H1 (cell line): ENCODE measurements at regions not wholly inside any gene's neighbourhood (a gene's known extent, or its start where the extent isn't known, plus 50 kb on each side); places are given as distances from the start of the nearest gene placed in this dataset.

ENCODE experiments used
- CTCF ChIA-PET: fragments of 300-600 bp; sonication (Branson Sonifier 250); formaldehyde crosslinking; loops from one replicate; lab custom pipeline; 2021; ENCODE audit not compliant: partially characterized antibody; lab: Charles Lee
- POLR2A ChIA-PET: fragments of 300-600 bp; sonication (Branson Sonifier 250); formaldehyde crosslinking; loops from one replicate; lab custom pipeline; 2021; ENCODE audit warnings: inconsistent platforms; ENCODE audit not compliant: partially characterized antibody; lab: Charles Lee
- DNase-seq, 2 experiments: peaks; one replicate each; pipeline versions ENCODE4 v3.0.0 to v3.0.0-alpha.2; 2010 to 2022; ENCODE audit warnings: low spot score in 2 of 2, low read depth in 1 of 2, mixed read lengths in 1 of 2
- FAIRE-seq: peaks from 2 replicates; lab custom pipeline; 2011; peaks lifted over from hg19 to GRCh38; lab: Jason Lieb, UNC
- H2AFZ ChIP-seq: 2 replicates; pipeline ENCODE4 v1.8.1; 2012; ENCODE audit warnings: low read length, inconsistent platforms
- H2AK5ac ChIP-seq: 2 replicates; pipeline ENCODE4 v1.6.1; 2013; ENCODE audit warnings: low read depth, low read length
- H2BK120ac ChIP-seq: replicated peaks from 2 replicates; pipeline ENCODE3; 2013; ENCODE audit warnings: low read depth, low read length, inconsistent platforms
- H2BK12ac ChIP-seq: 2 replicates; pipeline ENCODE4 v1.6.1; 2013; ENCODE audit warnings: low read depth, low read length
- H2BK15ac ChIP-seq: 2 replicates; pipeline ENCODE4 v1.6.1; 2013; ENCODE audit warnings: low read length
- H2BK20ac ChIP-seq: 2 replicates; pipeline ENCODE4 v1.6.1; 2013; ENCODE audit warnings: low read length
- H2BK5ac ChIP-seq: 2 replicates; pipeline ENCODE4 v1.6.1; 2013; ENCODE audit warnings: low read depth, low read length
- H3K14ac ChIP-seq: 2 replicates; pipeline ENCODE4 v1.6.1; 2013; ENCODE audit warnings: inconsistent platforms; ENCODE audit not compliant: insufficient read length
- H3K18ac ChIP-seq: 2 replicates; pipeline ENCODE4 v1.6.1; 2013; ENCODE audit warnings: low read length; ENCODE audit errors: extremely low read depth
- H3K23ac ChIP-seq: 2 replicates; pipeline ENCODE4 v1.6.1; 2013; ENCODE audit warnings: inconsistent platforms; ENCODE audit not compliant: insufficient read length
- H3K23me2 ChIP-seq: 2 replicates; pipeline ENCODE4 v1.6.1; 2013; ENCODE audit warnings: low read depth, low read length
- H3K27ac ChIP-seq: 2 replicates; pipeline ENCODE4 v1.6.1; 2011; ENCODE audit warnings: low read depth, low read length, inconsistent platforms
- H3K27me3 ChIP-seq, 4 experiments: replicated peaks in 1 of 4; 1 replicate in 1 of 4; 2 replicates in 3 of 4; pipeline versions ENCODE4 v1.6.1 to v1.8.1; 2011 to 2013; ENCODE audit warnings: low read length in 3 of 4, mild to moderate bottlenecking in 3 of 4, inconsistent platforms in 2 of 4, mixed read lengths in 2 of 4, moderate library complexity in 1 of 4; ENCODE audit not compliant: control insufficient read depth in 3 of 4, insufficient read depth in 3 of 4; ENCODE audit errors: extremely low read depth in 1 of 4
- H3K36me3 ChIP-seq, 4 experiments: 2 replicates each; pipeline versions ENCODE4 v1.6.1 to v1.8.1; 2011 to 2013; ENCODE audit warnings: mild to moderate bottlenecking in 4 of 4, low read length in 3 of 4, moderate library complexity in 2 of 4, control low read depth in 1 of 4, inconsistent platforms in 1 of 4; ENCODE audit not compliant: insufficient read depth in 4 of 4, control insufficient read depth in 2 of 4
- H3K4ac ChIP-seq: replicated peaks from 2 replicates; pipeline ENCODE3; 2013; ENCODE audit warnings: low read length, low read depth, mixed read lengths, inconsistent platforms; ENCODE audit not compliant: insufficient read length
- H3K4me1 ChIP-seq, 4 experiments: replicated peaks in 1 of 4; 1 replicate in 1 of 4; 2 replicates in 3 of 4; pipeline versions ENCODE4 v1.6.1 to v1.8.1; 2011 to 2013; ENCODE audit warnings: low read length in 3 of 4, inconsistent platforms in 2 of 4, mixed read lengths in 1 of 4; ENCODE audit not compliant: insufficient read depth in 4 of 4, control insufficient read depth in 3 of 4
- H3K4me2 ChIP-seq, 2 experiments: 2 replicates each; pipeline versions ENCODE4 v1.6.1 to v1.8.1; 2011 to 2013; ENCODE audit warnings: low read depth in 2 of 2, low read length in 2 of 2, control low read depth in 1 of 2, inconsistent platforms in 1 of 2, mild to moderate bottlenecking in 1 of 2; ENCODE audit not compliant: insufficient read depth in 1 of 2
- H3K4me3 ChIP-seq, 4 experiments: fragments of 200-600, 300-600 bp in 1 of 4; sonication (generic), shearing (Covaris generic), sonication (Bioruptor Twin) in 1 of 4; 2 replicates each; pipeline versions ENCODE4 v1.5.1 to v1.8.1; 2011 to 2016; ENCODE audit warnings: low read length in 4 of 4, low read depth in 3 of 4, control low read depth in 2 of 4, inconsistent platforms in 2 of 4, mild to moderate bottlenecking in 2 of 4, mixed read lengths in 1 of 4, moderate library complexity in 1 of 4; ENCODE audit not compliant: insufficient read depth in 2 of 4; ENCODE audit errors: extremely low read depth in 1 of 4
- H3K56ac ChIP-seq: replicated peaks from 2 replicates; pipeline ENCODE3; 2013; ENCODE audit warnings: low read depth, mild to moderate bottlenecking, mixed read lengths, low read length, inconsistent platforms; ENCODE audit not compliant: insufficient read length
- H3K79me1 ChIP-seq: 2 replicates; pipeline ENCODE4 v1.6.1; 2013; ENCODE audit warnings: low read depth, low read length, control low read depth
- H3K79me2 ChIP-seq, 2 experiments: 2 replicates each; pipeline versions ENCODE4 v1.6.1 to v1.8.1; 2012 to 2013; ENCODE audit warnings: low read length in 2 of 2, mild to moderate bottlenecking in 2 of 2, inconsistent platforms in 1 of 2; ENCODE audit not compliant: insufficient read depth in 2 of 2, control insufficient read depth in 1 of 2
- H3K9ac ChIP-seq, 4 experiments: replicated peaks in 1 of 4; 1 replicate in 1 of 4; 2 replicates in 3 of 4; pipeline versions ENCODE4 v1.6.1 to v1.8.1; 2011 to 2013; ENCODE audit warnings: low read depth in 3 of 4, low read length in 3 of 4, control low read depth in 2 of 4, mild to moderate bottlenecking in 2 of 4, moderate library complexity in 2 of 4, inconsistent platforms in 1 of 4; ENCODE audit errors: extremely low read depth in 1 of 4
- H3K9me3 ChIP-seq, 2 experiments: 2 replicates each; pipeline versions ENCODE4 v1.6.1 to v1.8.1; 2012 to 2013; ENCODE audit warnings: mild to moderate bottlenecking in 2 of 2, moderate library complexity in 2 of 2, control low read depth in 1 of 2, inconsistent platforms in 1 of 2, low read depth in 1 of 2, low read length in 1 of 2, mixed read lengths in 1 of 2; ENCODE audit not compliant: insufficient read depth in 2 of 2
- H4K20me1 ChIP-seq, 2 experiments: replicated peaks in 1 of 2; 2 replicates each; pipeline versions ENCODE3 to v1.8.1; 2011 to 2013; ENCODE audit warnings: inconsistent platforms in 2 of 2, low read length in 2 of 2, mild to moderate bottlenecking in 1 of 2; ENCODE audit not compliant: insufficient read depth in 2 of 2, control insufficient read depth in 1 of 2
- H4K5ac ChIP-seq: 2 replicates; pipeline ENCODE4 v1.6.1; 2013; ENCODE audit warnings: low read length, low read depth, mixed read lengths, inconsistent platforms; ENCODE audit not compliant: insufficient read length
- H4K8ac ChIP-seq: 2 replicates; pipeline ENCODE4 v1.8.0; 2013; ENCODE audit warnings: mild to moderate bottlenecking, moderate library complexity, low read length, inconsistent platforms; ENCODE audit not compliant: insufficient read depth; ENCODE audit errors: extremely low read depth
- H4K91ac ChIP-seq: replicated peaks from 2 replicates; pipeline ENCODE3; 2013; ENCODE audit warnings: low read length, mixed read lengths, inconsistent platforms; ENCODE audit not compliant: insufficient read length
- CTBP2 ChIP-seq: IDR thresholded peaks from 2 replicates; pipeline ENCODE4 v1.7.0; 2011; ENCODE audit warnings: borderline replicate concordance, mild to moderate bottlenecking, moderate library complexity, mixed read lengths, low read length; ENCODE audit not compliant: insufficient read depth, insufficient read length
- EGR1 ChIP-seq: IDR thresholded peaks from 2 replicates; pipeline ENCODE4 v1.6.1; 2011; ENCODE audit warnings: low read depth, low read length, borderline replicate concordance
- GABPA ChIP-seq: IDR thresholded peaks from 2 replicates; pipeline ENCODE4 v1.6.1; 2011; ENCODE audit warnings: mild to moderate bottlenecking, low read length, moderate library complexity, borderline replicate concordance; ENCODE audit not compliant: insufficient read depth
- HDAC6 ChIP-seq: IDR thresholded peaks from one replicate; pipeline ENCODE4 v1.7.1; 2012; ENCODE audit warnings: low read depth, mild to moderate bottlenecking, inconsistent platforms, low read length, moderate library complexity
- NANOG ChIP-seq: IDR thresholded peaks from 2 replicates; pipeline ENCODE4 v1.6.1; 2011; ENCODE audit warnings: low read length, low read depth, mild to moderate bottlenecking, inconsistent platforms; ENCODE audit not compliant: insufficient read depth, poor library complexity, severe bottlenecking
- RNF2 ChIP-seq: fragments of 200-900, 300-1000 bp; sonication (generic); IDR thresholded peaks from 2 replicates; pipeline ENCODE4 v1.7.1; 2016; ENCODE audit warnings: borderline replicate concordance, low read depth, mild to moderate bottlenecking, antibody characterized with exemption, low read length; ENCODE audit not compliant: poor library complexity, severe bottlenecking; ENCODE audit errors: missing control alignments
- TBP ChIP-seq: IDR thresholded peaks from 2 replicates; pipeline ENCODE4 v1.6.1; 2011; ENCODE audit warnings: low read depth, low read length, improper control_type of control experiment
- ZNF274 ChIP-seq: IDR thresholded peaks from 2 replicates; pipeline ENCODE4 v1.7.0; 2012; ENCODE audit warnings: low read length, borderline replicate concordance; ENCODE audit errors: extremely low read depth
- WGBS, 2 experiments: shearing (Covaris generic) in 1 of 2; methylation state at CpG; one replicate each; pipeline versions ENCODE4 v1.1.6 to v1.1.7; 2013 to 2015; ENCODE audit warnings: low lambda C conversion rate in 2 of 2, mixed read lengths in 2 of 2, inconsistent platforms in 1 of 2, low coverage in 1 of 2, missing lambda C conversion rate in 1 of 2; ENCODE audit not compliant: insufficient replicate concordance in 2 of 2, insufficient coverage in 1 of 2, insufficient read length in 1 of 2; ENCODE audit errors: extremely low coverage in 1 of 2, missing lambda C conversion rate in 1 of 2; 5-methylcytosine and 5-hydroxymethylcytosine counted together

DNA sequence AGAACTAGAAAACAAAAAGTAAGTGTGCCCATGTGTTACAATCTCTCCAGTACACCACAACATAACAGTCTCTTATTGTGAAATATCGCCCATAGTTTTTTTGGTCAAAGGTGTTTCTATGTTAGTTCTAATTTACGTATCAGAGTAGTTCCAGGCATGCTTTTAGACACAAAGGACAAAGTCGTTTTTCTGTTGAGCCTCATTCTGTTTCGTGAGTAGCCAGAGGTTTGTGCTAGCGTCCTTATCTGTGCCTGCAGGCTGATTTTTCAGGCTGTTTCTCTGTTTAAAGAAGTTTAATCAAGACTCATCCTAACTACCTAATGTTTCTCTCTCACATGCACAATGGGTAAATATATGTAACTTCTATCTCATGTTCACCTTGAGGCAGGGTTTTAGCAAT is 281.1 kb upstream of the KDM5D start:
- H3K4me1 ChIP-seq: no peaks in the 10 kb centered on the region
- TF ChIP-seq ZNF274: no peak
- no peak for TF ChIP-seq CTBP2
- no peak for TF ChIP-seq RNF2
- TF ChIP-seq NANOG: no peak
- no peak for TF ChIP-seq TBP
- TF ChIP-seq GABPA: no peak
- TF ChIP-seq HDAC6: no peak
- TF ChIP-seq EGR1: no peak
- H3K23me2 ChIP-seq: no peaks in the 10 kb centered on the region
- no peak overlapping the region for H2BK20ac ChIP-seq
- peaks cover 4% of the 10 kb centered on the region in 2 experiments; a peak in 2 of 4 replicates for H3K9me3 ChIP-seq
- H3K36me3 ChIP-seq: no peaks in the 10 kb centered on the region
- H3K9ac ChIP-seq: no peak overlapping the region
- no peak overlapping the region for H3K18ac ChIP-seq
- no peak overlapping the region for H4K91ac ChIP-seq
- no peak overlapping the region for H3K4ac ChIP-seq
- no peak overlapping the region for H4K8ac ChIP-seq
- no peak overlapping the region for H2BK15ac ChIP-seq
- H2AFZ ChIP-seq: no peak overlapping the region
- no peak overlapping the region for H2BK5ac ChIP-seq
- DNase-seq: no peak
- no peaks in the 10 kb centered on the region for H3K79me1 ChIP-seq
- no peak overlapping the region for H2AK5ac ChIP-seq
- no peaks in the 10 kb centered on the region for H4K20me1 ChIP-seq
- H3K4me2 ChIP-seq: no peak overlapping the region
- no peak overlapping the region for H3K23ac ChIP-seq
- H3K56ac ChIP-seq: no peak overlapping the region
- POLR2A ChIA-PET: no interaction called here
- no peak overlapping the region for H2BK12ac ChIP-seq
- no peak overlapping the region for H3K27ac ChIP-seq
- CTCF ChIA-PET: no interaction called here
- no peak overlapping the region for H3K4me3 ChIP-seq
- H2BK120ac ChIP-seq: no peak overlapping the region
- H3K14ac ChIP-seq: no peak overlapping the region
- FAIRE-seq: no peak
- no peaks in the 10 kb centered on the region for H3K27me3 ChIP-seq
- H4K5ac ChIP-seq: no peak overlapping the region
- 67% methylated on average over 1 of the region's 5 CpGs; no CpG with 5 or more reads in 1 of the 2 experiments for WGBS, 2 experiments
- H3K79me2 ChIP-seq: no peaks in the 10 kb centered on the region
